22Rv1 (cell line): ENCODE measurements at regions not wholly inside any gene's neighbourhood (a gene's known extent, or its start where the extent isn't known, plus 50 kb on each side); places are given as distances from the start of the nearest gene placed in this dataset.
"Not testable (repeated sequence)": the region's sequence is repeated elsewhere in the genome, so short reads cannot be mapped to it uniquely, and the experiment has no call there.

Source experiments
- H3K27ac ChIP-seq: fragments of 450-650 bp; 2 replicates; pipeline ENCODE4 v1.5.1; 2017
- ZFX ChIP-seq: fragments of 450-650 bp; IDR thresholded peaks from 2 replicates; pipeline ENCODE4 v1.6.1; 2017; ENCODE audit warnings: antibody characterized with exemption, borderline replicate concordance
- TF ChIP-seq, protein P1 (sequence below): fragments of 450-650 bp; IDR thresholded peaks from 2 replicates; pipeline ENCODE4 v1.5.1; 2017; ENCODE audit warnings: mild to moderate bottlenecking

- H3K27ac ChIP-seq: no peak overlapping the region
Measured at GRCh38 chr5:157942595-157942994, 83.7 kb upstream of the CLINT1 start.

DNA sequence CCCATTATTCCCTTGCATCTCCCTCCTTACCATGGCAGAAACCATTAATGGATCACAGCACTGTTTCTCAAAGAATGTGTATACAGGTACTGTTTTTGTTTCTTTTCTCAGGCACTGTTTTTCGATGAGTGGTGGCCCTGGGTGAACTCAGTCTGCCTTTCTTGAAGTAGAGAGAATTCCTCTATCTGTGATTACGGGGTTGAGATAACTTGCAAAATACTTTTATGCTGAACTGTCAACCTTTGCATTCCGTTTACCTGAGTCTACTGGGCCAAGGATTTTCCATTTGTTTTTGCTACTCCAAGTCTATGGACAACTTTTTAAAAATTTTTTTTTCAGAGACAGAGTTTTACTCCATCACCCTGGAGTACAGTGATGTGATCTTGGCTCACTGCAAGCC, 82.7 kb upstream of the CLINT1 start:
- H3K27ac ChIP-seq: no peak overlapping the region
- TF ChIP-seq, protein P1, sequence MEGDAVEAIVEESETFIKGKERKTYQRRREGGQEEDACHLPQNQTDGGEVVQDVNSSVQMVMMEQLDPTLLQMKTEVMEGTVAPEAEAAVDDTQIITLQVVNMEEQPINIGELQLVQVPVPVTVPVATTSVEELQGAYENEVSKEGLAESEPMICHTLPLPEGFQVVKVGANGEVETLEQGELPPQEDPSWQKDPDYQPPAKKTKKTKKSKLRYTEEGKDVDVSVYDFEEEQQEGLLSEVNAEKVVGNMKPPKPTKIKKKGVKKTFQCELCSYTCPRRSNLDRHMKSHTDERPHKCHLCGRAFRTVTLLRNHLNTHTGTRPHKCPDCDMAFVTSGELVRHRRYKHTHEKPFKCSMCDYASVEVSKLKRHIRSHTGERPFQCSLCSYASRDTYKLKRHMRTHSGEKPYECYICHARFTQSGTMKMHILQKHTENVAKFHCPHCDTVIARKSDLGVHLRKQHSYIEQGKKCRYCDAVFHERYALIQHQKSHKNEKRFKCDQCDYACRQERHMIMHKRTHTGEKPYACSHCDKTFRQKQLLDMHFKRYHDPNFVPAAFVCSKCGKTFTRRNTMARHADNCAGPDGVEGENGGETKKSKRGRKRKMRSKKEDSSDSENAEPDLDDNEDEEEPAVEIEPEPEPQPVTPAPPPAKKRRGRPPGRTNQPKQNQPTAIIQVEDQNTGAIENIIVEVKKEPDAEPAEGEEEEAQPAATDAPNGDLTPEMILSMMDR: no peak
- TF ChIP-seq ZFX: no peak

More at GRCh38 chr5:157942595-157942994, 83.7 kb upstream of the CLINT1 start:
- TF ChIP-seq, protein P1: no peak
- TF ChIP-seq ZFX: no peak

DNA sequence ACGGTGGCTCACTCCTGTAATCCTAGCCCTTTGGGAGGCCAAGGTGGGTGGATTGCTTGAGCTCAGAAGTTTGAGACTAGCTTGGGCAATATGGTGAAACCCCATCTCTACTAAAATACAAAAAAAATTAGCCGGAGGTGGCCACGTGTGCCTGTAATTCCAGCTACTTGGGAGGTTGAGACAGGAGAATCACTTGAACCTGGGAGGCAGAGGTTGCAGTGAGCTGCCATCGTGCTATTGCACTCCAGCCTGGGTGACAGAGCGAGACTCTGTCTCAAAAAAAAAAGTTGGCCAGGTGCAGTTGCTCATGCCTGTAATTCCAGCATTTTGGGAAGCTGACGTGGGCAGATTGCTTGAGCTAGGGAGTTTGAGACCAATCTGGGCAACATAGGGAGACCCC, 79.2 kb upstream of the CLINT1 start:
- not testable (repeated sequence) for H3K27ac ChIP-seq

- H3K27ac ChIP-seq: not testable (repeated sequence)
Measured at GRCh38 chr5:157936776-157937501, 78.0 kb upstream of the CLINT1 start.

DNA sequence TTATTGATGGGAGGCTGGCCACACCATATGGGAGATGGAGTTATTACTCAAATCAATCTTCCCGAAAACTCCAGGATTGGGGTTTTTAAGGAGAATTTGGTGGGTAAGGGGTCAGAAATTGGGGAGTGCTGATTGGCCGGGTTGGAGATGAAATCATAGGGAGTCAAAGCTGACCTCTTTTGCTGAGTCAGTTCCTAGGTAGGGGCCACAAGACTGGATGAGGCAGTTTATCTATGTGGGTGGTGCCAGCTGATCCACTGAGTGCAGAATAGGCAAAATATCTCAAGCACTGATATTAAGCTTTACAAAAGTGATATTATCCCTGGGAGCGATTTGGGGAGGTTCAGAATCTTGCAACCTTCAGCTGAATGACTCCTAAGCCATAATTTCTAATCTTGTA, 75.7 kb upstream of the CLINT1 start:
- no peak for TF ChIP-seq ZFX
- TF ChIP-seq, protein P1: no peak

GRCh38 chr5:157933005-157933404, 74.1 kb upstream of the CLINT1 start:
- H3K27ac ChIP-seq: no peak overlapping the region
- TF ChIP-seq, protein P1: no peak
- TF ChIP-seq ZFX: no peak

More for the DNA sequence above, 75.7 kb upstream of the CLINT1 start:
- H3K27ac ChIP-seq: no peak overlapping the region

GRCh38 chr5:157930710-157931109, 71.8 kb upstream of the CLINT1 start:
- H3K27ac ChIP-seq: no peak overlapping the region
- TF ChIP-seq, protein P1: no peak
- TF ChIP-seq ZFX: no peak

GRCh38 chr5:157926977-157927376, 68.0 kb upstream of the CLINT1 start:
- no peak overlapping the region for H3K27ac ChIP-seq
- TF ChIP-seq ZFX: no peak
- TF ChIP-seq, protein P1: no peak
